IMR-90 (cell line): ENCODE measurements at regions not wholly inside any gene's neighbourhood (a gene's known extent, or its start where the extent isn't known, plus 50 kb on each side); places are given as distances from the start of the nearest gene placed in this dataset.

Source experiments
- ATAC-seq: fragments of 200-7000 bp; cut with Tn5 transposase; 2 replicates; pipeline ENCODE4 v1.9.1; 2020; ENCODE audit warnings: low read depth, mild to moderate bottlenecking, moderate library complexity
- BruUV-seq: library from RNA; stranded (reverse); fragments of 400-500 nt; replicated peaks from 2 replicates; lab custom pipeline; 2021; lab: Mats Ljungman, UMichigan
- CTCF ChIA-PET: fragments of 300-600 bp; formaldehyde crosslinking; extraction: SDS; loops from one replicate; lab custom pipeline; 2021; ENCODE audit warnings: antibody characterized with exemption; lab: Yijun Ruan, JAX
- POLR2A ChIA-PET: fragments of 300-600 bp; sonication (Branson Sonifier 250); formaldehyde crosslinking; loops from one replicate; lab custom pipeline; 2022; ENCODE audit warnings: antibody characterized with exemption; ENCODE audit not compliant: unreplicated experiment; lab: Charles Lee
- DNase-seq: peaks from one replicate; pipeline ENCODE4 v3.0.0; 2013
- H2AFZ ChIP-seq: replicated peaks from 2 replicates; pipeline ENCODE3; 2013; ENCODE audit warnings: low read length, mild to moderate bottlenecking; ENCODE audit not compliant: poor library complexity
- H2AK5ac ChIP-seq: 2 replicates; pipeline ENCODE4 v1.6.1; 2013; ENCODE audit warnings: low read depth, low read length, inconsistent platforms
- H2AK9ac ChIP-seq: replicated peaks from 2 replicates; pipeline ENCODE3; 2013; ENCODE audit warnings: mild to moderate bottlenecking, low read depth, low read length, moderate library complexity; ENCODE audit not compliant: poor library complexity
- H2BK120ac ChIP-seq: 2 replicates; pipeline ENCODE4 v1.6.1; 2013; ENCODE audit warnings: low read depth, low read length, inconsistent platforms
- H2BK15ac ChIP-seq: 3 replicates; pipeline ENCODE4 v1.6.1; 2013; ENCODE audit warnings: low read depth, low read length, inconsistent platforms
- H2BK20ac ChIP-seq: 2 replicates; pipeline ENCODE4 v1.6.1; 2013; ENCODE audit warnings: low read depth, mild to moderate bottlenecking, inconsistent platforms, low read length, moderate library complexity
- H2BK5ac ChIP-seq: 2 replicates; pipeline ENCODE4 v1.6.1; 2013; ENCODE audit warnings: mild to moderate bottlenecking, low read depth, low read length, inconsistent platforms; ENCODE audit not compliant: poor library complexity, severe bottlenecking
- H3K14ac ChIP-seq: replicated peaks from 2 replicates; pipeline ENCODE4 v1.6.1; 2013; ENCODE audit warnings: low read depth, low read length, inconsistent platforms
- H3K18ac ChIP-seq: 2 replicates; pipeline ENCODE4 v1.6.1; 2013; ENCODE audit warnings: low read depth, low read length, control low read depth
- H3K23ac ChIP-seq: 2 replicates; pipeline ENCODE4 v1.6.1; 2013; ENCODE audit warnings: low read depth, low read length, inconsistent platforms
- H3K27ac ChIP-seq: 2 replicates; pipeline ENCODE4 v1.5.1; 2013; ENCODE audit warnings: mild to moderate bottlenecking, control low read depth, low read length; ENCODE audit not compliant: insufficient read depth
- H3K27me3 ChIP-seq: 2 replicates; pipeline ENCODE4 v1.6.1; 2013; ENCODE audit warnings: low read length; ENCODE audit not compliant: control insufficient read depth, insufficient read depth
- H3K36me3 ChIP-seq: 2 replicates; pipeline ENCODE4 v1.6.1; 2013; ENCODE audit warnings: low read length, mixed read lengths; ENCODE audit not compliant: control insufficient read depth, insufficient read depth
- H3K4ac ChIP-seq: 2 replicates; pipeline ENCODE4 v1.6.1; 2013; ENCODE audit warnings: low read depth, low read length, inconsistent platforms
- H3K4me1 ChIP-seq: 2 replicates; pipeline ENCODE4 v1.6.1; 2013; ENCODE audit warnings: low read length, mixed read lengths; ENCODE audit not compliant: control insufficient read depth, insufficient read depth
- H3K4me2 ChIP-seq: 2 replicates; pipeline ENCODE4 v1.6.1; 2013; ENCODE audit warnings: low read depth, mild to moderate bottlenecking, control low read depth, low read length, moderate library complexity
- H3K4me3 ChIP-seq: 2 replicates; pipeline ENCODE4 v1.5.1; 2013; ENCODE audit warnings: low read depth, mild to moderate bottlenecking, control low read depth, low read length, moderate library complexity; ENCODE audit not compliant: insufficient read depth
- H3K56ac ChIP-seq: 2 replicates; pipeline ENCODE4 v1.6.1; 2013; ENCODE audit warnings: low read length, inconsistent platforms; ENCODE audit not compliant: insufficient read depth; ENCODE audit errors: extremely low read depth
- H3K79me1 ChIP-seq, 2 experiments: 2 replicates each; pipeline ENCODE4 v1.6.1; 2013; ENCODE audit warnings: low read length in 2 of 2, inconsistent platforms in 1 of 2, low read depth in 1 of 2
- H3K9ac ChIP-seq: 2 replicates; pipeline ENCODE4 v1.6.1; 2013; ENCODE audit warnings: low read depth, low read length, control low read depth
- H3K9me1 ChIP-seq: 2 replicates; pipeline ENCODE4 v1.6.1; 2013; ENCODE audit warnings: low read length, inconsistent platforms; ENCODE audit not compliant: insufficient read depth
- H3K9me3 ChIP-seq: 2 replicates; pipeline ENCODE4 v1.6.1; 2013; ENCODE audit warnings: low read length; ENCODE audit not compliant: control insufficient read depth, insufficient read depth
- H4K20me1 ChIP-seq: 2 replicates; pipeline ENCODE4 v1.6.1; 2013; ENCODE audit warnings: low read length, inconsistent platforms; ENCODE audit not compliant: insufficient read depth
- H4K5ac ChIP-seq: 2 replicates; pipeline ENCODE4 v1.6.1; 2013; ENCODE audit warnings: mild to moderate bottlenecking, low read depth, low read length, control low read depth
- H4K8ac ChIP-seq, 2 experiments: 2 replicates each; pipeline ENCODE4 v1.6.1; 2013; ENCODE audit warnings: low read depth in 2 of 2, low read length in 2 of 2, control low read depth in 1 of 2, inconsistent platforms in 1 of 2
- H4K91ac ChIP-seq: 2 replicates; pipeline ENCODE4 v1.6.1; 2013; ENCODE audit warnings: low read depth, low read length, inconsistent platforms; ENCODE audit not compliant: insufficient read depth
- BHLHE40 ChIP-seq: fragments of 150-350 bp; IDR thresholded peaks from 2 replicates; pipeline ENCODE4 v1.6.1; 2016; ENCODE audit warnings: mild to moderate bottlenecking, low read depth, low read length
- CEBPB ChIP-seq: IDR thresholded peaks from 2 replicates; pipeline ENCODE4 v1.6.1; 2012; ENCODE audit warnings: low read depth, low read length, improper control_type of control experiment
- CHD1 ChIP-seq: IDR thresholded peaks from 2 replicates; pipeline ENCODE4 v1.6.1; 2012; ENCODE audit warnings: low read depth, low read length, improper control_type of control experiment
- FOS ChIP-seq: fragments of 150-350 bp; IDR thresholded peaks from 2 replicates; pipeline ENCODE4 v1.6.1; 2016; ENCODE audit warnings: low read depth, low read length
- MAZ ChIP-seq: IDR thresholded peaks from 2 replicates; pipeline ENCODE4 v1.6.1; 2012; ENCODE audit warnings: low read depth, mild to moderate bottlenecking, low read length, improper control_type of control experiment, moderate library complexity, borderline replicate concordance
- NFE2L2 ChIP-seq: fragments of 150-350 bp; IDR thresholded peaks from 2 replicates; pipeline ENCODE4 v1.6.1; 2016; ENCODE audit warnings: low read depth, mild to moderate bottlenecking, low read length
- RFX5 ChIP-seq: IDR thresholded peaks from 2 replicates; pipeline ENCODE4 v1.8.0; 2012; ENCODE audit warnings: low read depth, mild to moderate bottlenecking, low read length, moderate library complexity
- SMC3 ChIP-seq: fragments of 150-350 bp; IDR thresholded peaks from 2 replicates; pipeline ENCODE4 v1.6.1; 2016; ENCODE audit warnings: low read depth, mild to moderate bottlenecking, antibody characterized with exemption, low read length, moderate library complexity
- WGBS, 2 experiments: methylation state at CpG; one replicate each; pipeline versions ENCODE4 v1.1.5 to v1.1.7; 2013; ENCODE audit warnings: missing lambda C conversion rate in 2 of 2; ENCODE audit not compliant: insufficient read length in 1 of 2; ENCODE audit errors: extremely low coverage in 2 of 2; 5-methylcytosine and 5-hydroxymethylcytosine counted together
- dilution Hi-C: fragments of 300-500 bp; cut with HindIII; formaldehyde crosslinking; loops from one replicate; pipeline ENCODE4 v1.14.3; 2018; ENCODE audit warnings: low sequenced_read_pairs; ENCODE audit not compliant: unreplicated experiment
- in situ Hi-C: fragments of 300-500 bp; cut with MboI; formaldehyde crosslinking; loops from 3 replicates; pipeline ENCODE4 v1.14.3; 2019; ENCODE audit warnings: low sequenced_read_pairs, inconsistent platforms, mixed read lengths
- intact Hi-C: fragments of 100-400 bp; cut with micrococcal nuclease; formaldehyde crosslinking; loops from 2 replicates; pipeline ENCODE4 v1.10.0; 2022
- TF ChIP-seq, protein P1 (sequence below): fragments of 150-350 bp; IDR thresholded peaks from 2 replicates; pipeline ENCODE4 v1.6.1; 2017; ENCODE audit warnings: mild to moderate bottlenecking, antibody characterized with exemption, low read length, low read depth

- no peak overlapping the region for H4K91ac ChIP-seq
- TF ChIP-seq BHLHE40: no peak
- TF ChIP-seq NFE2L2: no peak
- no peak for TF ChIP-seq RFX5
- TF ChIP-seq SMC3: no peak
- no peak for TF ChIP-seq CEBPB
- no peak for TF ChIP-seq MAZ
- no peak for TF ChIP-seq FOS
- TF ChIP-seq CHD1: no peak
- TF ChIP-seq, protein P1, sequence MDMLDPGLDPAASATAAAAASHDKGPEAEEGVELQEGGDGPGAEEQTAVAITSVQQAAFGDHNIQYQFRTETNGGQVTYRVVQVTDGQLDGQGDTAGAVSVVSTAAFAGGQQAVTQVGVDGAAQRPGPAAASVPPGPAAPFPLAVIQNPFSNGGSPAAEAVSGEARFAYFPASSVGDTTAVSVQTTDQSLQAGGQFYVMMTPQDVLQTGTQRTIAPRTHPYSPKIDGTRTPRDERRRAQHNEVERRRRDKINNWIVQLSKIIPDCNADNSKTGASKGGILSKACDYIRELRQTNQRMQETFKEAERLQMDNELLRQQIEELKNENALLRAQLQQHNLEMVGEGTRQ: no peak
- H2BK15ac ChIP-seq: no peak overlapping the region
- no peak overlapping the region for H3K56ac ChIP-seq
- H3K4me1 ChIP-seq: peaks cover 4% of the 10 kb centered on the region; the same call in 1 of the 2 replicates
- no peak overlapping the region for H3K23ac ChIP-seq
- H3K27me3 ChIP-seq: no peaks in the 10 kb centered on the region
- no peak overlapping the region for H3K4me2 ChIP-seq
- no peak overlapping the region for H3K4ac ChIP-seq
- H3K14ac ChIP-seq: no peak overlapping the region
- H3K27ac ChIP-seq: no peak overlapping the region
- no peaks in the 10 kb centered on the region for H4K20me1 ChIP-seq
- H2AFZ ChIP-seq: no peak overlapping the region
- H4K8ac ChIP-seq: no peak overlapping the region
- H2BK20ac ChIP-seq: no peak overlapping the region
- H2BK5ac ChIP-seq: no peak overlapping the region
- no peak for DNase-seq
- intact Hi-C loops (no loop called here), dilution Hi-C loops (no loop called here), in situ Hi-C loops (no loop called here)
- no peak overlapping the region for H3K9ac ChIP-seq
- H3K9me3 ChIP-seq: no peaks in the 10 kb centered on the region; the same call in 1 of the 2 replicates
- no peak overlapping the region for H2BK120ac ChIP-seq
- no peak overlapping the region; the same call in 1 of the 2 replicates for H3K18ac ChIP-seq
- no peak overlapping the region; the same call in 1 of the 2 replicates for H2AK5ac ChIP-seq
- no peak for ATAC-seq
- H4K5ac ChIP-seq: no peak overlapping the region
- H3K79me1 ChIP-seq: no peaks in the 10 kb centered on the region
- no peak overlapping the region for H3K4me3 ChIP-seq
- H2AK9ac ChIP-seq: no peak overlapping the region
- no peaks in the 10 kb centered on the region for H3K36me3 ChIP-seq
- WGBS, 2 experiments: 58% methylated on average over 2 of the region's 3 CpGs; no CpG with 5 or more reads in 1 of the 2 experiments
- CTCF ChIA-PET: interaction anchor here (0.9 kb wide), 1 partner anchor 71 kb away, joined by 3 read pairs; no protein-coding TSS in a partner anchor
- POLR2A ChIA-PET: no interaction called here
- no TSS peak for BruUV-seq
- H3K9me1 ChIP-seq: no peaks in the 10 kb centered on the region
These were observed 132.1 kb downstream of the SPRY1 start for GRCh38 chr4:123528501-123529277.
